ENCODE measurements at regions not wholly inside any gene's neighbourhood (a gene's known extent, or its start where the extent isn't known, plus 50 kb on each side); places are given as distances from the start of the nearest gene placed in this dataset.

- DNase-seq (ENCODE audit: low read depth) = no peak
- no peak overlapping the region for H3K4me3 ChIP-seq (ENCODE audit: low read depth, low read length)
- TF ChIP-seq CTCF (conservative IDR thresholded peaks at IDR 0.05; ENCODE audit: low read depth, low read length) = no peak
Measured at GRCh38 chr5:63175850-63176249, 597.2 kb downstream of the LRRC70 start.

GRCh38 chr5:63170486-63170885 lies 591.9 kb downstream of the LRRC70 start:
- no peak for TF ChIP-seq CTCF (conservative IDR thresholded peaks at IDR 0.05; ENCODE audit: low read depth, low read length)
- no peak for DNase-seq (ENCODE audit: low read depth)
- no peak overlapping the region for H3K4me3 ChIP-seq (ENCODE audit: low read depth, low read length)

GRCh38 chr5:63164838-63165535 lies 586.4 kb downstream of the LRRC70 start:
- TF ChIP-seq CTCF (conservative IDR thresholded peaks at IDR 0.05; ENCODE audit: low read depth, low read length) = no peak
- no peak for DNase-seq (ENCODE audit: low read depth)
- no peak overlapping the region for H3K4me3 ChIP-seq (ENCODE audit: low read depth, low read length)

- no peak for TF ChIP-seq CTCF (conservative IDR thresholded peaks at IDR 0.05; ENCODE audit: low read depth, low read length)
- no peak for DNase-seq (ENCODE audit: low read depth)
- H3K4me3 ChIP-seq (ENCODE audit: low read depth, low read length) = no peak overlapping the region
Measured at GRCh38 chr5:63164339-63164738, 585.7 kb downstream of the LRRC70 start.

- H3K4me3 ChIP-seq (ENCODE audit: low read depth, low read length) = no peak overlapping the region
- TF ChIP-seq CTCF (conservative IDR thresholded peaks at IDR 0.05; ENCODE audit: low read depth, low read length) = no peak
- no peak for DNase-seq (ENCODE audit: low read depth)
Measured at GRCh38 chr5:63155310-63155631, 576.7 kb downstream of the LRRC70 start.

GRCh38 chr5:63154476-63155309 lies 576.1 kb downstream of the LRRC70 start:
- no peak for DNase-seq (ENCODE audit: low read depth)
- no peak for TF ChIP-seq CTCF (conservative IDR thresholded peaks at IDR 0.05; ENCODE audit: low read depth, low read length)
- no peak overlapping the region for H3K4me3 ChIP-seq (ENCODE audit: low read depth, low read length)

GRCh38 chr5:63152871-63153270 lies 574.3 kb downstream of the LRRC70 start:
- no peak overlapping the region for H3K4me3 ChIP-seq (ENCODE audit: low read depth, low read length)
- no peak for DNase-seq (ENCODE audit: low read depth)
- TF ChIP-seq CTCF (conservative IDR thresholded peaks at IDR 0.05; ENCODE audit: low read depth, low read length) = no peak

All from choroid plexus epithelial cell (primary cell).